DND-41 (cell line): ENCODE measurements at regions not wholly inside any gene's neighbourhood (a gene's known extent, or its start where the extent isn't known, plus 50 kb on each side); places are given as distances from the start of the nearest gene placed in this dataset.
"Not testable (repeated sequence)": the region's sequence is repeated elsewhere in the genome, so short reads cannot be mapped to it uniquely, and the experiment has no call there.

Experiments used
- ATAC-seq: fragments of 200-7000 bp; cut with Tn5 transposase; 3 replicates; pipeline ENCODE4 v1.9.1; 2021; ENCODE audit warnings: low read depth; ENCODE audit not compliant: insufficient read depth
- DNase-seq: peaks from one replicate; pipeline ENCODE4 v3.0.0-alpha.2; 2020
- H2AFZ ChIP-seq: 2 replicates; pipeline ENCODE4 v1.6.0; 2012; ENCODE audit warnings: low read depth, low read length
- H3K27ac ChIP-seq: 2 replicates; pipeline ENCODE4 v1.5.1; 2012; ENCODE audit warnings: low read length, inconsistent platforms
- H3K27me3 ChIP-seq: fragments of 200-600 bp; sonication (generic); 2 replicates; pipeline ENCODE4 v1.6.0; 2012; ENCODE audit warnings: low read length, mild to moderate bottlenecking, inconsistent platforms; ENCODE audit not compliant: insufficient read depth, poor library complexity
- H3K36me3 ChIP-seq: 2 replicates; pipeline ENCODE4 v1.5.1; 2012; ENCODE audit warnings: low read length, inconsistent platforms; ENCODE audit not compliant: insufficient read depth
- H3K4me1 ChIP-seq: 2 replicates; pipeline ENCODE4 v1.5.1; 2012; ENCODE audit warnings: mild to moderate bottlenecking, low read length; ENCODE audit not compliant: insufficient read depth
- H3K4me2 ChIP-seq: 2 replicates; pipeline ENCODE4 v1.6.0; 2012; ENCODE audit warnings: mild to moderate bottlenecking, moderate library complexity, low read length, inconsistent platforms; ENCODE audit not compliant: insufficient read depth
- H3K4me3 ChIP-seq, 2 experiments: fragments of 200-600 bp in 1 of 2; shearing (Covaris generic) in 1 of 2; 2 replicates each; pipeline ENCODE4 v1.5.1; 2012 to 2016; ENCODE audit warnings: inconsistent platforms in 2 of 2, low read length in 2 of 2, mild to moderate bottlenecking in 2 of 2, low read depth in 1 of 2, moderate library complexity in 1 of 2
- H3K79me2 ChIP-seq: 2 replicates; pipeline ENCODE4 v1.6.0; 2012; ENCODE audit warnings: low read length, inconsistent platforms; ENCODE audit not compliant: insufficient read depth
- H3K9ac ChIP-seq: 2 replicates; pipeline ENCODE4 v1.6.0; 2012; ENCODE audit warnings: low read depth, mild to moderate bottlenecking, inconsistent platforms, low read length, moderate library complexity
- H3K9me3 ChIP-seq: 2 replicates; pipeline ENCODE4 v1.5.1; 2012; ENCODE audit warnings: low read length, moderate library complexity, mild to moderate bottlenecking, inconsistent platforms; ENCODE audit not compliant: insufficient read depth, severe bottlenecking
- H4K20me1 ChIP-seq: 2 replicates; pipeline ENCODE4 v1.6.0; 2012; ENCODE audit warnings: low read length; ENCODE audit not compliant: insufficient read depth
- EZH2 ChIP-seq: IDR thresholded peaks from 3 replicates; pipeline ENCODE4 v1.6.1; 2012; ENCODE audit warnings: borderline replicate concordance, low read depth, mild to moderate bottlenecking, moderate library complexity, low read length, inconsistent platforms; ENCODE audit not compliant: severe bottlenecking
- TF ChIP-seq, protein P1 (sequence below): IDR thresholded peaks from 2 replicates; pipeline ENCODE4 v1.5.1; 2012; ENCODE audit warnings: borderline replicate concordance, low read length, moderate library complexity, mild to moderate bottlenecking; ENCODE audit not compliant: poor library complexity, severe bottlenecking; ENCODE audit errors: extremely low read depth

DNA sequence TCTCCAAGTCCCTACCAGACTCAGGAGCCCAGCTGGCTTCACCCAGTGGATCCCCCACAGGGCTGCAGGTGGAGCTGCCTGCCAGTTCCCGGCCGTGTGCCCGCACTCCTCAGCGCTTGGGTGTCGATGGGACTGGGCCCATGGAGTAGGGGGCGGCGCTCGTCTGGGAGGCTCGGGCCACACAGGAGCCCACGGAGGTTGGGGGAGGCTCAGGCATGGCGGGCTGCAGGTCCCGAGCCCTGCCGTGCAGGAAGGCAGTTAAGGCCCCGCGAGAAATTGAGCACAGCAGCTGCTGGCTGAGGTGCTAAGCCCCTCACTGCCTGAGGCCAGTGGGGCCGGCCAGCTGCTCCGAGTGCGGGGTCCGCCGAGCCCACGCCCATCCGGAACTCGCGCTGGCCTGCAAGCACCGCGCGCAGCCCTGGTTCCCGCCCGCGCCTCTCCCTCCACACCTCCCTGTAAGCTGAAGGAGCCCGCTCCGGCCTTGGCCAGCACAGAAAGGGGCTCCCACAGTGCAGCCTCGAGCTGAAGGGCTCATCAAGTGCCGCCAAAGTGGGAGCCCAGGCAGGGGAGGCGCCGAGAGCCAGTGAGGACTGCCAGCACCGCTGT lies 1771.1 kb downstream of the OLFM4 start:
- Histone ChIP-seq H2AFZ (no peak overlapping the region), H3K4me3 (no peak overlapping the region), H3K9me3 (no peaks in the 10 kb centered on the region), H3K79me2 (no peaks in the 10 kb centered on the region), H3K4me2 (no peak overlapping the region), H3K9ac (no peak overlapping the region), H4K20me1 (no peaks in the 10 kb centered on the region), H3K4me1 (no peaks in the 10 kb centered on the region), H3K27me3 (no peaks in the 10 kb centered on the region), H3K27ac (no peak overlapping the region), H3K36me3 (no peaks in the 10 kb centered on the region)
- TF ChIP-seq, protein P1, sequence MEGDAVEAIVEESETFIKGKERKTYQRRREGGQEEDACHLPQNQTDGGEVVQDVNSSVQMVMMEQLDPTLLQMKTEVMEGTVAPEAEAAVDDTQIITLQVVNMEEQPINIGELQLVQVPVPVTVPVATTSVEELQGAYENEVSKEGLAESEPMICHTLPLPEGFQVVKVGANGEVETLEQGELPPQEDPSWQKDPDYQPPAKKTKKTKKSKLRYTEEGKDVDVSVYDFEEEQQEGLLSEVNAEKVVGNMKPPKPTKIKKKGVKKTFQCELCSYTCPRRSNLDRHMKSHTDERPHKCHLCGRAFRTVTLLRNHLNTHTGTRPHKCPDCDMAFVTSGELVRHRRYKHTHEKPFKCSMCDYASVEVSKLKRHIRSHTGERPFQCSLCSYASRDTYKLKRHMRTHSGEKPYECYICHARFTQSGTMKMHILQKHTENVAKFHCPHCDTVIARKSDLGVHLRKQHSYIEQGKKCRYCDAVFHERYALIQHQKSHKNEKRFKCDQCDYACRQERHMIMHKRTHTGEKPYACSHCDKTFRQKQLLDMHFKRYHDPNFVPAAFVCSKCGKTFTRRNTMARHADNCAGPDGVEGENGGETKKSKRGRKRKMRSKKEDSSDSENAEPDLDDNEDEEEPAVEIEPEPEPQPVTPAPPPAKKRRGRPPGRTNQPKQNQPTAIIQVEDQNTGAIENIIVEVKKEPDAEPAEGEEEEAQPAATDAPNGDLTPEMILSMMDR, result no peak
- no peak for TF ChIP-seq EZH2
- ATAC-seq, result no peak
- DNase-seq, result no peak

DNA sequence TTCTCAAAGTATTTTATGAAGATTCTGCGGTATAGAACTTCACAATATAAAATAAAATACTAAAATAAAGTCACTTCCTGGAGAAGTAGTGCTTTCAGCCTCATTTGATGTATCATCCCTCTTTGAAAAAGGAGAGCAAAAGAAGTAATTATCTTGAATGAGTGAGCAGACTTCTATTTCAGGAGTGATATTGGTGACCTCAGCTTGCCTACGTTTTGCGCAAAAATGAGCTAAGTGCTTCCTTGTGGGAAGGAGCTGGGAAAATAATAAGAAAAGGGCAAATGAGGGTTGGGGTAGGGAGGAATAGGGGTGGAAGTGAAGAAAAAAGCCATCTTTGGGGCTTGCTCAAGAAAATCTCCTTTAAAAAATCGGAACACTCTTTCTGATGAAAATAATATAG lies 1773.6 kb downstream of the OLFM4 start:
- H3K4me1 ChIP-seq, result no peaks in the 10 kb centered on the region
- H4K20me1 ChIP-seq, result no peaks in the 10 kb centered on the region
- H3K9ac ChIP-seq, result no peak overlapping the region
- no peak overlapping the region for H3K4me3 ChIP-seq
- no peaks in the 10 kb centered on the region for H3K79me2 ChIP-seq
- no peaks in the 10 kb centered on the region for H3K9me3 ChIP-seq
- TF ChIP-seq EZH2, result no peak
- TF ChIP-seq, protein P1, result no peak
- ATAC-seq, result no peak
- H2AFZ ChIP-seq, result no peak overlapping the region
- DNase-seq, result no peak
- H3K4me2 ChIP-seq, result no peak overlapping the region
- no peaks in the 10 kb centered on the region for H3K27me3 ChIP-seq
- H3K27ac ChIP-seq, result no peak overlapping the region
- no peaks in the 10 kb centered on the region for H3K36me3 ChIP-seq

DNA sequence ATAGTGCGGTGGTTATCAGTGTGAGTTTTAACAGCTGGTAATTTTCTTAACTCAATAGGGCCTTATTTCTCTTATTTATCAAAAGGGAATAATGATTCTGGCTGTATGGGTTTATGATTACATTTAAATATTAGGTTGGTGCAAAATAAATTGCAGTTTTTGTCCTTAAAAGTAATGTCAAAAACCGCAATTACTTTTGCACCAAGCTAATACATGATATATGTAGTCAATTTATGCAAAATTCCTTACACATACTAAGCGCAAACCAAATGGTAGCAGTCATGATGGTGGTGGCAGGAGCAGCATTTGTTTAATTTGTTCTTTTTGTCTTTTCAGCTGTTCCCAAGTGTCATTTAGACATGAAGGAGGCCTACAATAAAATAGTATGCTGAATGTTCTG lies 1777.1 kb downstream of the OLFM4 start:
- H4K20me1 ChIP-seq, result no peaks in the 10 kb centered on the region
- no peaks in the 10 kb centered on the region for H3K36me3 ChIP-seq
- H3K4me3 ChIP-seq, result no peak overlapping the region
- H2AFZ ChIP-seq, result no peak overlapping the region
- no peak overlapping the region for H3K9ac ChIP-seq
- H3K4me1 ChIP-seq, result no peaks in the 10 kb centered on the region
- DNase-seq, result no peak
- TF ChIP-seq EZH2, result no peak
- TF ChIP-seq, protein P1, result no peak
- H3K4me2 ChIP-seq, result no peak overlapping the region
- H3K27ac ChIP-seq, result no peak overlapping the region
- H3K9me3 ChIP-seq, result no peaks in the 10 kb centered on the region
- H3K79me2 ChIP-seq, result no peaks in the 10 kb centered on the region
- no peaks in the 10 kb centered on the region for H3K27me3 ChIP-seq
- no peak for ATAC-seq

DNA sequence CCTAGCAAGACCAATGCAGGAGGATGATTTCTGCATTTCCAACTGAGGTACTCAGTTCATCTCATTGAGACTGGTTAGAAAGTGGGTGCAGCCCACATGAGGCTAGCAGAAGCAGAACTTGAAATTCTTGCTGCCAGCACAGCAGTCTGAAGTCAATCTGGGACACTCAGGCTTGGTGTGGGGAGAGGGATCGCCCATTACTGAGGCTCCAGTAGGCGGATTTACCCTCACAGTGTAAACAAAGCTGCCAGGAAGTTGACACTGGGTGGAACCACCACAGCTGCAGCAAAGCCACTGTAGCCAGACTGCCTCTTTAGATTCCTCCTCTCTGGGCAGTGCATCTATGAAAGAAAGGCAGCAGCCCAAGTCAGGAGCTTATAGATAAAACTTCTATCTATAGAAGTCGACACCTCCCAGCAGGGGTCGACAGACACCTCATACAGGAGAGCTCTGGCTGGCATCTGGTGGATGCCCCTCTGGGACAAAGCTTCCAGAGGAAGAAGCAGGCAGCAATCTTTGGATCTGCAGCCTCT lies 1793.4 kb downstream of the OLFM4 start:
- DNase-seq, H3K79me2 ChIP-seq: not testable (repeated sequence)

DNA sequence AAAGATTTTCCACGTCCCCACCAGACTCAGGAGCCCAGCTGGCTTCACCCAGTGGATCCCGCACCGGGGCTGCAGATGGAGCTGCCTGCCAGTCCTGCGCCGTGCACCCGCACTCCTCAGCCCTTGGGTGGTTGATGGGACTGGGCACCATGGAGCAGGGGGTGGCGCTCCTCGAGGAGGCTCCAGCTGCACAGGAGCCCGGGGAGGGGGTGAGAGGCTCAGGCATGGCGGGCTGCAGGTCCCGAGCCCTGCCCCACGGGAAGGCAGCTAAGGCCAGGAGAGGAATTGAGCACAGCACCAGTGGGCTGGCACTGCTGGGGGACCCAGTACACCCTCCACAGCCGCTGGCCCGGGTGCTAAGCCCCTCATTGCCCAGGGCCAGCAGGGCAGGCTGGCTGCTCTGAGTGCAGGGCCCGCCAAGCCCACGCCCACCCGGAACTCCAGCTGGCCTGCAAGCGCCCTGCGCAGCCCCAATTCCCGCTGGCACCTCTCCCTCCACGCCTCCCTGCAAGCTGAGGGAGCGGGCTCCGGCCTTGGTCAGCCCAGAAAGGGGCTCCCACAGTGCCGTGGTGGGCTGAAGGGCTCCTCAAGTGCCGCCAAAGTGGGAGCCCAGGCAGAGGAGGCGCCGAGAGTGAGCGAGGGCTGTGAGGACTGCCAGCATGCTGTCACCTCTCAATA lies 1800.9 kb downstream of the OLFM4 start:
- H3K27ac ChIP-seq, H3K4me3 ChIP-seq, H2AFZ ChIP-seq, H3K9me3 ChIP-seq, DNase-seq, H3K36me3 ChIP-seq, H4K20me1 ChIP-seq, ATAC-seq, H3K4me1 ChIP-seq, H3K4me2 ChIP-seq, H3K79me2 ChIP-seq, H3K9ac ChIP-seq, H3K27me3 ChIP-seq: not testable (repeated sequence)

More for the DNA sequence above, 1793.4 kb downstream of the OLFM4 start:
- H2AFZ ChIP-seq, H3K4me1 ChIP-seq, ATAC-seq, H3K27ac ChIP-seq, H3K4me3 ChIP-seq, H3K36me3 ChIP-seq, H4K20me1 ChIP-seq, H3K4me2 ChIP-seq, H3K9ac ChIP-seq, H3K9me3 ChIP-seq, H3K27me3 ChIP-seq: not testable (repeated sequence)
